DMS79 treated with DMSO at 0.1 percent for 48 hours (cell line): ENCODE measurements at regions not wholly inside any gene's neighbourhood (a gene's known extent, or its start where the extent isn't known, plus 50 kb on each side); places are given as distances from the start of the nearest gene placed in this dataset.
A peak's percentile ranks its signal among the peaks of the same experiment; 100 is the strongest.

Experiments
- DNase-seq: peaks from one replicate; lab custom pipeline; 2025; lab: John Stamatoyannopoulos, UW

- peak; percentile 96 for DNase-seq
Measured at GRCh38 chr12:124517260-124518050, 50.0 kb downstream of the NCOR2 start.

- no peak for DNase-seq
Measured at GRCh38 chr12:124516850-124517249, 50.6 kb downstream of the NCOR2 start.

GRCh38 chr12:124515981-124516380 lies 51.4 kb downstream of the NCOR2 start:
- DNase-seq, result no peak

GRCh38 chr12:124514996-124515932 lies 52.1 kb downstream of the NCOR2 start:
- no peak for DNase-seq

GRCh38 chr12:124514145-124514995 lies 53.0 kb downstream of the NCOR2 start:
- DNase-seq, result no peak

GRCh38 chr12:124513297-124513867 lies 54.0 kb downstream of the NCOR2 start:
- no peak for DNase-seq

GRCh38 chr12:124512667-124513296 lies 54.6 kb downstream of the NCOR2 start:
- DNase-seq, result peak; percentile 76

- no peak for DNase-seq
Measured at GRCh38 chr12:124511259-124511985, 56.0 kb downstream of the NCOR2 start.

GRCh38 chr12:124510301-124510970 lies 57.0 kb downstream of the NCOR2 start:
- DNase-seq, result no peak

- DNase-seq, result no peak
Measured at GRCh38 chr12:124509676-124510300, 57.6 kb downstream of the NCOR2 start.

GRCh38 chr12:124509300-124509675 lies 58.1 kb downstream of the NCOR2 start:
- no peak for DNase-seq

GRCh38 chr12:124508381-124509079 lies 58.9 kb downstream of the NCOR2 start:
- DNase-seq, result no peak

GRCh38 chr12:124507188-124508109 lies 60.0 kb downstream of the NCOR2 start:
- no peak for DNase-seq

GRCh38 chr12:124506832-124507153 lies 60.6 kb downstream of the NCOR2 start:
- DNase-seq, result no peak

GRCh38 chr12:124506145-124506831 lies 61.1 kb downstream of the NCOR2 start:
- DNase-seq, result peak; percentile 68

GRCh38 chr12:124505001-124505818 lies 62.2 kb downstream of the NCOR2 start:
- no peak for DNase-seq
